Liver (tissue), 3 donors: ENCODE measurements at regions not wholly inside any gene's neighbourhood (a gene's known extent, or its start where the extent isn't known, plus 50 kb on each side); places are given as distances from the start of the nearest gene placed in this dataset.

Source experiments
- ATF3 ChIP-seq: IDR thresholded peaks from 2 replicates; pipeline ENCODE4 v1.6.1; 2016; ENCODE audit warnings: antibody characterized with exemption
- CTCF ChIP-seq: fragments of 150-350 bp; IDR thresholded peaks from 2 replicates; pipeline ENCODE4 v1.5.1; 2017; ENCODE audit warnings: improper control_type of control experiment, low read depth, low read length; ENCODE audit not compliant: missing input control
- EGR1 ChIP-seq, 2 donors: IDR thresholded peaks; 2 replicates each; pipeline ENCODE4 v1.6.1; 2016 to 2018; ENCODE audit warnings: antibody characterized with exemption in 2 of 2, low read depth in 2 of 2
- FOXA1 ChIP-seq: IDR thresholded peaks from 2 replicates; pipeline ENCODE4 v1.6.1; 2016; ENCODE audit warnings: antibody characterized with exemption
- GABPA ChIP-seq, 2 donors: IDR thresholded peaks in 1 of 2; conservative IDR thresholded peaks in 1 of 2; 2 replicates each; pipeline ENCODE4 v1.6.1; 2016; ENCODE audit warnings: antibody characterized with exemption in 2 of 2, mild to moderate bottlenecking in 1 of 2, moderate library complexity in 1 of 2
- HNF4G ChIP-seq: IDR thresholded peaks from 2 replicates; pipeline ENCODE4 v1.6.1; 2016; ENCODE audit warnings: antibody characterized with exemption
- JUND ChIP-seq, 2 donors: IDR thresholded peaks; 2 replicates each; pipeline ENCODE4 v1.6.1; 2016; ENCODE audit warnings: antibody characterized with exemption in 2 of 2
- RAD21 ChIP-seq, 2 donors: IDR thresholded peaks; 2 replicates each; pipeline ENCODE4 v1.6.1; 2016; ENCODE audit warnings: antibody characterized with exemption in 2 of 2, mild to moderate bottlenecking in 2 of 2
- RXRA ChIP-seq, 2 donors: IDR thresholded peaks; 2 replicates each; pipeline ENCODE4 v1.6.1; 2017 to 2018; ENCODE audit warnings: antibody characterized with exemption in 2 of 2, mild to moderate bottlenecking in 1 of 2
- SP1 ChIP-seq: IDR thresholded peaks from 2 replicates; pipeline ENCODE4 v1.6.1; 2018; ENCODE audit warnings: antibody characterized with exemption, mild to moderate bottlenecking
- TAF1 ChIP-seq: conservative IDR thresholded peaks from 2 replicates; pipeline ENCODE4 v1.6.1; 2016; ENCODE audit warnings: antibody characterized with exemption, mild to moderate bottlenecking
- YY1 ChIP-seq: IDR thresholded peaks from 2 replicates; pipeline ENCODE4 v1.6.1; 2016; ENCODE audit warnings: antibody characterized with exemption, mild to moderate bottlenecking
- TF ChIP-seq, protein P1 (sequence below): IDR thresholded peaks from 2 replicates; pipeline ENCODE4 v1.6.1; 2016; ENCODE audit warnings: antibody characterized with exemption
- TF ChIP-seq, protein P2 (sequence below): IDR thresholded peaks from 2 replicates; pipeline ENCODE4 v1.6.1; 2016; ENCODE audit warnings: antibody characterized with exemption, mild to moderate bottlenecking
- donor health status: healthy.
- donor health status: healthy.

GRCh38 chr4:100898844-100899243 lies 381.0 kb upstream of the EMCN start:
- TF ChIP-seq CTCF (no peak), JUND (IDR thresholded peaks at IDR 0.05) (peak in 1 of 2 donors; percentile 63), RXRA (IDR thresholded peaks at IDR 0.05) (peak in 1 of 2 donors; percentile 41), FOXA1 (no peak), ATF3 (no peak), TAF1 (no peak), RAD21 (IDR thresholded peaks at IDR 0.05) (peak; percentile 26 to 31), SP1 (no peak), YY1 (peak; percentile 31), HNF4G (no peak), EGR1 (IDR thresholded peaks at IDR 0.05; ENCODE audit: low read depth in 2 of 2) (peak in 1 of 2 donors; percentile 42), GABPA (IDR thresholded peaks at IDR 0.05 in 1 of 2, conservative IDR thresholded peaks at IDR 0.05 in 1 of 2) (no peak)
- TF ChIP-seq, protein P1, sequence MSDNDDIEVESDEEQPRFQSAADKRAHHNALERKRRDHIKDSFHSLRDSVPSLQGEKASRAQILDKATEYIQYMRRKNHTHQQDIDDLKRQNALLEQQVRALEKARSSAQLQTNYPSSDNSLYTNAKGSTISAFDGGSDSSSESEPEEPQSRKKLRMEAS, result no peak
- TF ChIP-seq, protein P2, sequence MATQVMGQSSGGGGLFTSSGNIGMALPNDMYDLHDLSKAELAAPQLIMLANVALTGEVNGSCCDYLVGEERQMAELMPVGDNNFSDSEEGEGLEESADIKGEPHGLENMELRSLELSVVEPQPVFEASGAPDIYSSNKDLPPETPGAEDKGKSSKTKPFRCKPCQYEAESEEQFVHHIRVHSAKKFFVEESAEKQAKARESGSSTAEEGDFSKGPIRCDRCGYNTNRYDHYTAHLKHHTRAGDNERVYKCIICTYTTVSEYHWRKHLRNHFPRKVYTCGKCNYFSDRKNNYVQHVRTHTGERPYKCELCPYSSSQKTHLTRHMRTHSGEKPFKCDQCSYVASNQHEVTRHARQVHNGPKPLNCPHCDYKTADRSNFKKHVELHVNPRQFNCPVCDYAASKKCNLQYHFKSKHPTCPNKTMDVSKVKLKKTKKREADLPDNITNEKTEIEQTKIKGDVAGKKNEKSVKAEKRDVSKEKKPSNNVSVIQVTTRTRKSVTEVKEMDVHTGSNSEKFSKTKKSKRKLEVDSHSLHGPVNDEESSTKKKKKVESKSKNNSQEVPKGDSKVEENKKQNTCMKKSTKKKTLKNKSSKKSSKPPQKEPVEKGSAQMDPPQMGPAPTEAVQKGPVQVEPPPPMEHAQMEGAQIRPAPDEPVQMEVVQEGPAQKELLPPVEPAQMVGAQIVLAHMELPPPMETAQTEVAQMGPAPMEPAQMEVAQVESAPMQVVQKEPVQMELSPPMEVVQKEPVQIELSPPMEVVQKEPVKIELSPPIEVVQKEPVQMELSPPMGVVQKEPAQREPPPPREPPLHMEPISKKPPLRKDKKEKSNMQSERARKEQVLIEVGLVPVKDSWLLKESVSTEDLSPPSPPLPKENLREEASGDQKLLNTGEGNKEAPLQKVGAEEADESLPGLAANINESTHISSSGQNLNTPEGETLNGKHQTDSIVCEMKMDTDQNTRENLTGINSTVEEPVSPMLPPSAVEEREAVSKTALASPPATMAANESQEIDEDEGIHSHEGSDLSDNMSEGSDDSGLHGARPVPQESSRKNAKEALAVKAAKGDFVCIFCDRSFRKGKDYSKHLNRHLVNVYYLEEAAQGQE, result no peak
